Muscle layer of duodenum (tissue), 2 donors: ENCODE measurements at regions not wholly inside any gene's neighbourhood (a gene's known extent, or its start where the extent isn't known, plus 50 kb on each side); places are given as distances from the start of the nearest gene placed in this dataset.

Experiments used
- H3K27ac ChIP-seq: one replicate; pipeline ENCODE4 v1.7.0; 2013; ENCODE audit warnings: mild to moderate bottlenecking, low read length
- H3K27me3 ChIP-seq: one replicate; pipeline ENCODE4 v1.7.0; 2013; ENCODE audit warnings: low read depth, mild to moderate bottlenecking, control low read depth, low read length
- H3K36me3 ChIP-seq, 2 donors: one replicate each; pipeline ENCODE4 v1.7.0; 2013; ENCODE audit warnings: low read length in 2 of 2, control low read depth in 1 of 2, mild to moderate bottlenecking in 1 of 2; ENCODE audit not compliant: insufficient read depth in 2 of 2, control insufficient read depth in 1 of 2
- H3K4me1 ChIP-seq, 2 donors: one replicate each; pipeline ENCODE4 v1.7.0; 2013; ENCODE audit warnings: low read length in 2 of 2, mild to moderate bottlenecking in 2 of 2, control low read depth in 1 of 2, moderate library complexity in 1 of 2; ENCODE audit not compliant: insufficient read depth in 2 of 2, control insufficient read depth in 1 of 2
- H3K4me3 ChIP-seq, 2 donors: one replicate each; pipeline ENCODE4 v1.7.0; 2013; ENCODE audit warnings: low read length in 2 of 2, low read depth in 1 of 2, mild to moderate bottlenecking in 1 of 2
- H3K9me3 ChIP-seq, 2 donors: one replicate each; pipeline ENCODE4 v1.7.0; 2013; ENCODE audit warnings: low read length in 2 of 2, control low read depth in 1 of 2, mild to moderate bottlenecking in 1 of 2; ENCODE audit not compliant: control insufficient read depth in 1 of 2
- donor health status: healthy.

- Histone ChIP-seq H3K27me3 (no peaks in the 10 kb centered on the region), H3K9me3 (no peaks in the 10 kb centered on the region), H3K4me3 (no peak overlapping the region), H3K4me1 (peaks cover 5 to 7% of the 10 kb centered on the region in 2 donors), H3K27ac (no peak overlapping the region), H3K36me3 (no peaks in the 10 kb centered on the region)
These were observed 73.2 kb upstream of the RFC3 start for GRCh38 chr13:33744589-33745369.

DNA sequence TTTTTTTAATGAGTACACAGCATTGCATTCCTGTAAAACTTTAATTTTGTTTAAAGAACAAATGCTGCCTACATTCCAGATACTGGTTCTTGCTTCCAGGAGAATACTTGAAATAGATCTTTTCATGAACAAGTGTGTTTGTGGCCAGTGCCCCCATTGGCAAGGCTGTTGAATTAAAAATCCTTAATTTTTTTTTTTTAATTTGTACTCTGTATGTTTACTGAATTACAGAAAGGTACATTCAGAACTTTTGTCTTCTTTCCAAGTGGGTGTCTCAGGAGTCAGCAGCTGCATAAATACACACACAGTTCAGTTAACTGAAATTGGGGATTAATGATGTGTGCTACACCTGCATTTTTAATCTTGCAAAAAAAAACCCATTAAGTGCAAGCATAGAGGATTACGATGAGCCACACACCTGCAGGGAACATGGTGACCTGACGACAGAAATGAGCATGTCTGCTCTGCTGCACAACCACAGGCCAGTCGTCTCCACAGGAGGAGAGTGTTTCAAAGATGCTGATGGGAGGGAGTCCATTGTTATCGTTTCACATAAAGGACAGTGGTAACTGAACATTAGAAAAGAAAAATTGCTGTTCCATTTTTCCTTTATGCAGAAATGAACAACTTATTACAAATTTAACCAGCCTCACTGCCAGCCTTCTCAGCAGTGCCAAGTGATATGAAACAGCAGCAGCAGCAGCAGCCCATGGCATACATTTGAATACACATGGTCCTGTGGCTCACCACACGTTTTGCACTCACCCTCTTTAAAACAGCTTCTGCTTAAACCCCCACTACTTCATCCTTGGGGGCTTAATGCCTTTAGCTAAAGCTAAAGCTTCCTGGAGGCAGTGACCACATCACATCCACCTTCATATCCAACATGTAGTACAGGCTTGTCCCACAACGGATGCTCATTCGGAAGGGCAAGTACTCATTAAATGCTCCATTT, 72.3 kb upstream of the RFC3 start:
- Histone ChIP-seq H3K27ac (no peak overlapping the region), H3K27me3 (no peaks in the 10 kb centered on the region), H3K9me3 (no peaks in the 10 kb centered on the region), H3K4me1 (peaks cover 4 to 7% of the 10 kb centered on the region in 2 donors), H3K36me3 (no peaks in the 10 kb centered on the region), H3K4me3 (no peak overlapping the region)

DNA sequence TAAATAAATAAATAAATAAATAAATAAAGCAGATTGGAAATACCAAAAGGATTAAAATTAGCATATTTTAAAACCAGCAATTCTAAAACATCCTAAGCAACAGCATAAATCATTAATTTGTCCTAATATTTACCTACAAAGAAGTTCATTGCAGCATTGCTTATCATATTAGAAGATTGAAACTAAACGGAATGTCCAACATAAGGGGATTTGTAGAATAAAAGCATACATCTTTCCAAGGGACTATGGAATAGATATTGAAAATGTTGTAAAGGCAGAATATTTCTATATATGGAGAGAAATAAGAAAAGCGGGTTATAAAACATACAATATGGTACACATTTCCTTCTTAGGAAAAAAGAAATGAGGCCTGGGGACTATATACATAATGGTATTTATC, 71.1 kb upstream of the RFC3 start:
- no peaks in the 10 kb centered on the region for H3K27me3 ChIP-seq

DNA sequence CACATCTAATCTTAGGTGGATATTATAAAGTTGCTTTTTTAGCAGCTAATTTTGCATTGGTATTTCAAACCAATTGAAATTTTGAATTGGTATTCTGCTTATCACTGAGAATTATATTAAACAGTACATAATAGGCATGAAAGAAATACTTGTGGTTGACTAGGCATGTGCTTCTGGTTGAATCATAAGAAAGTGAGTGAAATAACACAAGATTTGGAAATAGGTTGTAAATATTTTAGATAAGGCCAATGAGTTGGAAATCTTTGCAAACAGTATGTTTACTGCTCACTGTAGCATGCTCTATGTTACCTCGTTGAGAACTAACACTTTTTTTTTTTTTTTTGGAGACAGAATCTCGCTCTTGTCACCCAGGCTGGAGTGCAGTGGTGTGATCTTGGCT, 66.8 kb upstream of the RFC3 start:
- no peaks in the 10 kb centered on the region for H3K36me3 ChIP-seq
- no peak overlapping the region for H3K4me3 ChIP-seq
- no peaks in the 10 kb centered on the region for H3K9me3 ChIP-seq
- no peak overlapping the region for H3K27ac ChIP-seq
- no peaks in the 10 kb centered on the region for H3K27me3 ChIP-seq
- H3K4me1 ChIP-seq, result no peaks in the 10 kb centered on the region

More for the DNA sequence above, 71.1 kb upstream of the RFC3 start:
- Histone ChIP-seq H3K4me1 (peaks cover 4 to 7% of the 10 kb centered on the region in 2 donors), H3K36me3 (no peaks in the 10 kb centered on the region), H3K4me3 (no peak overlapping the region), H3K9me3 (no peaks in the 10 kb centered on the region), H3K27ac (no peak overlapping the region)

DNA sequence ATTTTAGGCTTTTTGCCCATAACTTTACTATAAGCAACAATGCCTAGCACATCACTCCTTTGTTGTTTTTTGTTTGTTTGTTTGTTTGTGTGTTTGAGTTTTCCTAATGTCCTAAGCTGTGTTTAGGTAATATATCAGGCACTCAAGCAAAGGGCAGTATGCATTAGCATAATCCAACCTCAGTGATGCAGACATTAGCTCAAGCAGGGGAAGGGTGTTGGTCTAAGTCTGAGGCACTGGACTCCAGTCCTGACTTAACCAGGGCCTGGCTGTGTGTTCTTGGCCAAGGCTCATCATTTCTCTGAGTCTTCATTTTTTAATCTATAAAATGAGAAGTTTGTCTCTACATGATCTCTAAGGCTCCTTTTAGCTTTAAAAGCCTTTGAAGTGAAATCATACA, 65.9 kb upstream of the RFC3 start:
- Histone ChIP-seq H3K4me3 (no peak overlapping the region), H3K4me1 (no peaks in the 10 kb centered on the region), H3K27ac (no peak overlapping the region), H3K36me3 (no peaks in the 10 kb centered on the region), H3K27me3 (no peaks in the 10 kb centered on the region), H3K9me3 (no peaks in the 10 kb centered on the region)

- H3K9me3 ChIP-seq, result no peaks in the 10 kb centered on the region
- no peaks in the 10 kb centered on the region for H3K36me3 ChIP-seq
- H3K27ac ChIP-seq, result no peak overlapping the region
- H3K4me1 ChIP-seq, result no peaks in the 10 kb centered on the region
- H3K27me3 ChIP-seq, result no peaks in the 10 kb centered on the region
- no peak overlapping the region for H3K4me3 ChIP-seq
These were observed 65.4 kb upstream of the RFC3 start for GRCh38 chr13:33752597-33752996.

- H3K27me3 ChIP-seq, result no peaks in the 10 kb centered on the region
- H3K9me3 ChIP-seq, result no peaks in the 10 kb centered on the region
- no peak overlapping the region for H3K27ac ChIP-seq
- no peaks in the 10 kb centered on the region for H3K36me3 ChIP-seq
- H3K4me3 ChIP-seq, result no peak overlapping the region
- H3K4me1 ChIP-seq, result no peaks in the 10 kb centered on the region
These were observed 61.0 kb upstream of the RFC3 start for GRCh38 chr13:33756929-33757328.

DNA sequence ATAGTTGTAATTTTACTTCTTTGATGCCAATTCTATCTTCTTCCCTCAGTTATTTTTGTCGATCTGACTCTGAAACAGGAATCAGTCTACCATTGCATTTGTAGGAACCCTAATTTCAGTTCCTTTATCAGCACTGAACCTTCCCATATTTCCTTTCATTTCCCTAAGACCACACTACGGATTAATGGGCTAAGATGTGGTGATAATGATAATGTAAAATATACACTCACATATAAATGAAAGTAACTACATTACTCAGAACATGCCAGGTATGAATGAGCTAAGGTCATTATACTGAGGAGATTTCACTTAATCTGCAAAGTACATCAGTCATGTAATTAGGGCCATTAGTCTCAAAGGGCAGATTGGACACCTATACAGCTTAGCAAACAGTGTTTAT, 60.2 kb upstream of the RFC3 start:
- no peaks in the 10 kb centered on the region for H3K36me3 ChIP-seq
- H3K4me1 ChIP-seq, result no peaks in the 10 kb centered on the region
- H3K27me3 ChIP-seq, result no peaks in the 10 kb centered on the region
- H3K27ac ChIP-seq, result no peak overlapping the region
- no peak overlapping the region for H3K4me3 ChIP-seq
- H3K9me3 ChIP-seq, result no peaks in the 10 kb centered on the region

DNA sequence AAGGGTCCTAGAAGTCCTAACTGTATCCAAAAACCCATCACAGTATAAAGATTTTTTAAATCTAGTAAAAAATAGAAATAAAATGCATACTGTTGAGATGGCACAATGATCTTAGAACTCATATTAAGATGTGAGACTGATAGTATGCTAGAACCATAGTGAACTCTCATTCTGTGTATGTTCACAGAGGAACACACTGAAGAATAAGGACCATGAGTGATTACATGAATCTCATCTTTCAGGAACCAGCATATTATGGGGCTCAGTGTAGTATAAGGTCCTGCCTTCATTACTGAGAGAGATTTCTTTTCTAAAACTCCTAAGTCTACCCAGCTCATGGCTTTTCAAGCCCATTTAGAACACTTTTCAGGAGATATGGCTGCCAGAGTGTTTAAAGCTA, 59.8 kb upstream of the RFC3 start:
- Histone ChIP-seq H3K27me3 (no peaks in the 10 kb centered on the region), H3K4me1 (no peaks in the 10 kb centered on the region), H3K36me3 (no peaks in the 10 kb centered on the region), H3K9me3 (no peaks in the 10 kb centered on the region), H3K4me3 (no peak overlapping the region), H3K27ac (no peak overlapping the region)

DNA sequence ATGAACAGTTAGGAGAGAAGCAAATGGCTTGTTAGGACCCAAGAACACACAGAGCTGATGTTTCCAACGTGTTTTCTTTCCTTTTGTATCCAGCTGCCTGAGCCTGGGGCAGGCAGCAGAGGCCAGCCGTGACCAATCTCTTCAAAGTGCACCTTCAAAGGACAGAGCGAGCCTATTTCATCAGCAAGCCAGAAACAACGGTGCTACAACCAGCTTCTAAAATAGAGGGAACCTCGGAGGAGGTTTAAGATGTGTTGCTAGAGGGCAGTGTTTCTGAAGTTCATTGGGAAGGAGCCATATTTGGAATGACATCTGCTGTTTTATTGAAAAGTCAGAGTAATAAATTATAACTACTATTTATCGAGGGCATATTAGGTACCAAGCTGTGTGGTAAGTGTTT, 56.2 kb upstream of the RFC3 start:
- Histone ChIP-seq H3K4me3 (no peak overlapping the region), H3K4me1 (no peaks in the 10 kb centered on the region), H3K27me3 (no peaks in the 10 kb centered on the region), H3K36me3 (no peaks in the 10 kb centered on the region), H3K27ac (no peak overlapping the region), H3K9me3 (no peaks in the 10 kb centered on the region)

DNA sequence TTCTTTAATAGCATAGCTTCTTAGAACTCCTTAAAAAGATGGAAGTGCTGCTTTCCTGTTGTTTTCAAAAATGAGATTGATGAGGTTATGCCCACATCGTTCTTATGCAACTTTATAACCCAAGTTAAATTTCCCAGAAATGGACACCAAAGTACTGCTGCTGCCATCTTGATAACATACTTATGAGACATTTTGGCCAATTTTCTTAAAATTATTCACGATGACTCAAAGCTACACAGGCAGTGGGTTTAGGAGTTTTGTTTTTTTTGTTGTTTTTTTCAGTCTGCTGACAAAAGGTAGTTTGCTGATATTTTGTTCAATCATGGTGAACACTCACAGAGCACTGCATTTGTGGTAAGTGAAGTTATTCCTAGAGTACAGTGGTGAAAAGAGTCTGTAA, 54.9 kb upstream of the RFC3 start:
- no peaks in the 10 kb centered on the region for H3K36me3 ChIP-seq
- no peaks in the 10 kb centered on the region for H3K4me1 ChIP-seq
- no peak overlapping the region for H3K4me3 ChIP-seq
- no peak overlapping the region for H3K27ac ChIP-seq
- H3K9me3 ChIP-seq, result no peaks in the 10 kb centered on the region
- H3K27me3 ChIP-seq, result no peaks in the 10 kb centered on the region
